ENCODE measurements at regions not wholly inside any gene's neighbourhood (a gene's known extent, or its start where the extent isn't known, plus 50 kb on each side); places are given as distances from the start of the nearest gene placed in this dataset.

DNA sequence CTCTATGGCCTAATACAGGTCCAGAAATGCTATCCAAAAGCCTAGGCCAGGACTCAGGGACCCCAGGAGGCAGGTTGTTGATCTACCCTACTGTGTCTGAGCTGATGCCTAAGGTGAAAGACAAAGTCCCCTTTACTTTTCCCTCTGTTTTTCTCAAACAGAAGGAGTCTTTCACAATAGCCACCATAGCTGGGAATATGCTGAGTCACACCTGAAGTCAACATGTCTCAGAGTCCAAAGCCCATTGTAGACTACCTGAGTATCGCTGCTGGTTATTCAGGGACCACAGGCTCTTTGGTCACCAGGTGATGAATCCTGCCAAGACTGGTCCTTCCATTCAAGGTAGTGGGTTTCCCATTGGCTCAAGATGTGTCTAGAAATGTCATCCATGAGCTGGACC is 562.2 kb downstream of the ACTRT1 start:
- H3K79me2 ChIP-seq (ENCODE audit: insufficient read depth, low read length), result no peaks in the 10 kb centered on the region
- H2BK12ac ChIP-seq (ENCODE audit: insufficient read length, low read depth, low read length), result no peak overlapping the region
- H2BK15ac ChIP-seq (ENCODE audit: low read depth, low read length), result no peak overlapping the region
- no peak overlapping the region for H3K23ac ChIP-seq (ENCODE audit: insufficient read length, low read depth, low read length)
- Mint-ChIP-seq H3K27ac (no peak overlapping the region), H3K27me3 (ENCODE audit: low read depth) (no peaks in the 10 kb centered on the region), H3K4me3 (no peak overlapping the region), H3K9me3 (peaks cover 52 to 67% of the 10 kb centered on the region in 2 experiments), H3K4me1 (no peaks in the 10 kb centered on the region), H3K36me3 (ENCODE audit: insufficient read depth in 1 of 3, low read depth in 3 of 3) (peaks cover 6 to 18% (median 14%) of the 10 kb centered on the region in 3 experiments)
- H3T11ph ChIP-seq (ENCODE audit: low read length), result no peak overlapping the region
- H3K18ac ChIP-seq (ENCODE audit: insufficient read length, low read depth, low read length), result no peak overlapping the region
- no peak overlapping the region for H2AK5ac ChIP-seq (ENCODE audit: insufficient read length, low read length)
- H3K4ac ChIP-seq (ENCODE audit: low read depth, low read length), result no peak overlapping the region
- no peak overlapping the region for H3K27ac ChIP-seq (ENCODE audit: insufficient read length, low read depth, low read length)
- H4K20me1 ChIP-seq (ENCODE audit: control insufficient read depth, insufficient read depth, insufficient read length), result no peaks in the 10 kb centered on the region
- no peak overlapping the region for H2BK20ac ChIP-seq (ENCODE audit: low read depth, low read length, poor library complexity, severe bottlenecking)
- H3K9ac ChIP-seq (ENCODE audit: extremely low read depth, insufficient read length, low read length), result no peak overlapping the region
- H4K8ac ChIP-seq (replicated peaks; ENCODE audit: insufficient read length, low read depth, low read length), result no peak overlapping the region
- no peak overlapping the region for H4K91ac ChIP-seq (ENCODE audit: insufficient read length, low read depth, low read length)
- no peak overlapping the region for H2AFZ ChIP-seq (ENCODE audit: low read length)
- H3K23me2 ChIP-seq (ENCODE audit: insufficient read length, low read depth, low read length, poor library complexity, severe bottlenecking), result no peaks in the 10 kb centered on the region
- H2BK120ac ChIP-seq (ENCODE audit: low read depth, low read length, poor library complexity, severe bottlenecking), result no peak overlapping the region
- DNase-seq, result no peak
- H3K79me1 ChIP-seq (ENCODE audit: insufficient read depth, low read depth, low read length, poor library complexity, severe bottlenecking), result no peaks in the 10 kb centered on the region
- H3K9me3 ChIP-seq (ENCODE audit: control insufficient read depth, low read depth, low read length), result peaks cover 16% of the 10 kb centered on the region
- no peak overlapping the region for H3K4me2 ChIP-seq (ENCODE audit: insufficient read depth, insufficient read length, low read length)
- H2BK5ac ChIP-seq (ENCODE audit: insufficient read length, low read length), result no peak overlapping the region
- no CpG with 5 or more reads among the region's 1 CpG for WGBS (ENCODE audit: extremely low coverage, insufficient read length, low lambda C conversion rate)
- H3K14ac ChIP-seq (ENCODE audit: insufficient read depth, low read length), result no peak overlapping the region
- no peaks in the 10 kb centered on the region for H3K27me3 ChIP-seq (ENCODE audit: insufficient read depth, low read length)
- H4K5ac ChIP-seq (ENCODE audit: insufficient read length, low read depth, low read length), result no peak overlapping the region
- TF ChIP-seq, protein P1, sequence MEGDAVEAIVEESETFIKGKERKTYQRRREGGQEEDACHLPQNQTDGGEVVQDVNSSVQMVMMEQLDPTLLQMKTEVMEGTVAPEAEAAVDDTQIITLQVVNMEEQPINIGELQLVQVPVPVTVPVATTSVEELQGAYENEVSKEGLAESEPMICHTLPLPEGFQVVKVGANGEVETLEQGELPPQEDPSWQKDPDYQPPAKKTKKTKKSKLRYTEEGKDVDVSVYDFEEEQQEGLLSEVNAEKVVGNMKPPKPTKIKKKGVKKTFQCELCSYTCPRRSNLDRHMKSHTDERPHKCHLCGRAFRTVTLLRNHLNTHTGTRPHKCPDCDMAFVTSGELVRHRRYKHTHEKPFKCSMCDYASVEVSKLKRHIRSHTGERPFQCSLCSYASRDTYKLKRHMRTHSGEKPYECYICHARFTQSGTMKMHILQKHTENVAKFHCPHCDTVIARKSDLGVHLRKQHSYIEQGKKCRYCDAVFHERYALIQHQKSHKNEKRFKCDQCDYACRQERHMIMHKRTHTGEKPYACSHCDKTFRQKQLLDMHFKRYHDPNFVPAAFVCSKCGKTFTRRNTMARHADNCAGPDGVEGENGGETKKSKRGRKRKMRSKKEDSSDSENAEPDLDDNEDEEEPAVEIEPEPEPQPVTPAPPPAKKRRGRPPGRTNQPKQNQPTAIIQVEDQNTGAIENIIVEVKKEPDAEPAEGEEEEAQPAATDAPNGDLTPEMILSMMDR (conservative IDR thresholded peaks at IDR 0.05), result no peak
- H3K56ac ChIP-seq (ENCODE audit: insufficient read length, low read depth, low read length), result no peak overlapping the region
- no peaks in the 10 kb centered on the region for H3K4me1 ChIP-seq (ENCODE audit: insufficient read depth, low read length)
